Thyroid gland (tissue), 4 donors: ENCODE measurements at regions not wholly inside any gene's neighbourhood (a gene's known extent, or its start where the extent isn't known, plus 50 kb on each side); places are given as distances from the start of the nearest gene placed in this dataset.

Experiments
- DNase-seq, 2 donors: peaks; one replicate each; pipeline ENCODE4 v3.0.0-alpha.2; 2019
- H3K27ac ChIP-seq, 3 donors: fragments of 200-600 bp; sonication (generic); 1 replicate in 2 of 3; 2 replicates in 1 of 3; pipeline ENCODE4 v1.5.1; 2016 to 2019; ENCODE audit warnings: mild to moderate bottlenecking in 1 of 3, moderate library complexity in 1 of 3
- H3K27me3 ChIP-seq: fragments of 200-600 bp; sonication (generic); one replicate; pipeline ENCODE4 v1.5.1; 2019
- H3K36me3 ChIP-seq, 2 donors: fragments of 200-600 bp; sonication (generic); one replicate each; pipeline ENCODE4 v1.5.1; 2016 to 2019
- H3K4me1 ChIP-seq, 2 donors: fragments of 200-600 bp; sonication (generic); one replicate each; pipeline ENCODE4 v1.5.1; 2017 to 2019
- H3K4me3 ChIP-seq, 3 donors: fragments of 200-600 bp; sonication (generic); replicated peaks in 1 of 3; 1 replicate in 2 of 3; 2 replicates in 1 of 3; pipeline ENCODE4 v1.5.1; 2016; ENCODE audit warnings: mild to moderate bottlenecking in 1 of 3
- H3K9me3 ChIP-seq: fragments of 200-600 bp; sonication (generic); one replicate; pipeline ENCODE4 v1.5.1; 2017
- POLR2A ChIP-seq, 2 donors: fragments of 450-650 bp; IDR thresholded peaks; one replicate each; pipeline ENCODE4 v1.6.1; 2017; ENCODE audit warnings: antibody characterized with exemption in 2 of 2, mild to moderate bottlenecking in 2 of 2, moderate library complexity in 1 of 2
- WGBS, 2 donors: methylation state at CpG; one replicate each; pipeline ENCODE4 v1.1.5; 2017; 5-methylcytosine and 5-hydroxymethylcytosine counted together
- intact Hi-C: fragments of 100-400 bp; cut with DNase I; formaldehyde crosslinking; loops from one replicate; pipeline ENCODE4 v1.15.1; 2023
- TF ChIP-seq, protein P1 (sequence below), 6 experiments: fragments of 200-600 bp in 3 of 6; fragments of 450-650 bp in 3 of 6; sonication (generic) in 3 of 6; IDR thresholded peaks; one replicate each; pipeline ENCODE4 v1.5.1; 2016 to 2019; ENCODE audit warnings: antibody characterized with exemption in 6 of 6, mild to moderate bottlenecking in 2 of 6, inconsistent platforms in 1 of 6, moderate library complexity in 1 of 6

DNA sequence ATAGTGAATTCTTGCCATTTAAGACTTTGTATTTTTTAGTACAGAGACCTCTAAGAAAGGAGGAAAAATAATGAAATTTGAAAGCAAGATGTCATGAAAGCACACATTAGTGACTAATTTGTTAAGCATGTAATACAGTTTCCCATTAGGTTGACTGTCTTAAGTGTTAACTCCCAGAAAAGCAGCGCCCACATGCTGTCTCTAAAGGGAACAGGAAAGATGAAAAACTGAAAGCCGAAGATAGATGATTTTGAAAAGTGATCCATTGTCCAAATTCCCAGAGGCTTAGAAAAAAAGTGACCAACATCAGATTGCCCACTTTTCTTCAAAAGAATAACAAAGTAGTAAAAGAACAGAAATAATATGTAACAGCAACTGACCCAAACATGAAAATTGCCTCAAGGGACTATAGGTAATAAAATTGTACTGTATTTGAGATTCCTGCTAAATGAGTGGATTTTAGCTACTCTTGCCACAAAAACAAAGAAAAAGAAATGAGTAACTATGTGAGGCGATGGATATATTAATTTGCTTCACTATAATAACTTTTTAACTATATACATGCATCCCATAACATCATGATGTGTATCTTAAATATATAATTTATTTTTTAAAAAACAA, 83.2 kb upstream of the OGFRL1 start:
- no peak overlapping the region for H3K4me3 ChIP-seq
- H3K27me3 ChIP-seq = no peaks in the 10 kb centered on the region
- no peak overlapping the region for H3K27ac ChIP-seq
- TF ChIP-seq POLR2A (IDR thresholded peaks at IDR 0.05) = no peak
- TF ChIP-seq, protein P1, sequence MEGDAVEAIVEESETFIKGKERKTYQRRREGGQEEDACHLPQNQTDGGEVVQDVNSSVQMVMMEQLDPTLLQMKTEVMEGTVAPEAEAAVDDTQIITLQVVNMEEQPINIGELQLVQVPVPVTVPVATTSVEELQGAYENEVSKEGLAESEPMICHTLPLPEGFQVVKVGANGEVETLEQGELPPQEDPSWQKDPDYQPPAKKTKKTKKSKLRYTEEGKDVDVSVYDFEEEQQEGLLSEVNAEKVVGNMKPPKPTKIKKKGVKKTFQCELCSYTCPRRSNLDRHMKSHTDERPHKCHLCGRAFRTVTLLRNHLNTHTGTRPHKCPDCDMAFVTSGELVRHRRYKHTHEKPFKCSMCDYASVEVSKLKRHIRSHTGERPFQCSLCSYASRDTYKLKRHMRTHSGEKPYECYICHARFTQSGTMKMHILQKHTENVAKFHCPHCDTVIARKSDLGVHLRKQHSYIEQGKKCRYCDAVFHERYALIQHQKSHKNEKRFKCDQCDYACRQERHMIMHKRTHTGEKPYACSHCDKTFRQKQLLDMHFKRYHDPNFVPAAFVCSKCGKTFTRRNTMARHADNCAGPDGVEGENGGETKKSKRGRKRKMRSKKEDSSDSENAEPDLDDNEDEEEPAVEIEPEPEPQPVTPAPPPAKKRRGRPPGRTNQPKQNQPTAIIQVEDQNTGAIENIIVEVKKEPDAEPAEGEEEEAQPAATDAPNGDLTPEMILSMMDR (IDR thresholded peaks at IDR 0.05) = no peak
- intact Hi-C loops = no loop called here
- H3K4me1 ChIP-seq = no peaks in the 10 kb centered on the region
- DNase-seq = no peak
- 83 to 89% methylated on average over 3 of the region's 3 CpGs for WGBS, 2 donors
- no peaks in the 10 kb centered on the region for H3K9me3 ChIP-seq
- H3K36me3 ChIP-seq = no peaks in the 10 kb centered on the region

DNA sequence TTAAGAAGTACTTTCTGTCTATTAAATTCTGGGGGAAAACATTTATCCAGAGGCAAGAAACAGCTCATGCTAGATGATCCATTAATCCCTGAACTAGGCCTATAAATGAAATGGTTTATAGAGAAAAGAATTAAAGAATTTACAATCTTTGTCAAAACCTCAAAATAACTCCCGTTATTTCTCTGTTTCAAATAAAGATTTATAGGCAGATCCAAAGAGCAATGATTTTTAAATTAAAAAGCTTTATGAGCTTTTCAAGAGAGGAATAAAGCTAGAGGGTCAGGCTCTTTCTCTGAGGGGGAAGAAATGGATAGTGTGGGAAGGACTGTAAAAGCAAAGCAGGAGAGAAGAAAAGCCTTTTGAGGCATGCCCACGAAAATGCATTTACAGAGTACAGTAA, 82.5 kb upstream of the OGFRL1 start:
- 89 to 91% methylated on average over 2 of the region's 2 CpGs for WGBS, 2 donors
- Histone ChIP-seq H3K4me1 (no peaks in the 10 kb centered on the region), H3K9me3 (no peaks in the 10 kb centered on the region), H3K27me3 (no peaks in the 10 kb centered on the region), H3K4me3 (no peak overlapping the region), H3K36me3 (no peaks in the 10 kb centered on the region), H3K27ac (no peak overlapping the region)
- TF ChIP-seq, protein P1 (IDR thresholded peaks at IDR 0.05) = no peak
- no peak for TF ChIP-seq POLR2A (IDR thresholded peaks at IDR 0.05)
- no peak for DNase-seq
- intact Hi-C loops = no loop called here

DNA sequence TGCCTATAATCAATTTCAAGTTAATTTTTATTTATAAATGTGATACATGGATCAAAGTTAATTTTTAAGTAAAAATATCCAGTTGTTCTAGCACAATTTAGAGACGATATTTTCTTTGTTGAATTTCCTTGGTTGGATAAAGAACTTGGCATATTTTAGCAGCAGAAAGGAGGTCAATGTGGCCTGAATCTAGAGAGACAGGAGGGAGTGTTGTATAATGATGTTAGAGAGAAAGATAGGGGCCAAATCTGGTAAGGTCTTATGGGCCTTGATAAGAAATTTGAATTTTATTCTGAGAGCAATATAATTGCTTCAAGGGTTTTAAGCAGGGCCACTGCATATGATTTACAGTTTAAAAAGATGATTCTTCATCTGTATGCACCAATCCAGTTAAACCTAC, 79.4 kb upstream of the OGFRL1 start:
- no peak overlapping the region for H3K4me3 ChIP-seq
- 71 to 88% methylated on average over 1 of the region's 1 CpG for WGBS, 2 donors
- no peaks in the 10 kb centered on the region for H3K9me3 ChIP-seq
- no peaks in the 10 kb centered on the region for H3K27me3 ChIP-seq
- H3K36me3 ChIP-seq = no peaks in the 10 kb centered on the region
- H3K27ac ChIP-seq = no peak overlapping the region
- DNase-seq = no peak
- TF ChIP-seq POLR2A (IDR thresholded peaks at IDR 0.05) = no peak
- TF ChIP-seq, protein P1 (IDR thresholded peaks at IDR 0.05) = no peak
- intact Hi-C loops = no loop called here
- no peaks in the 10 kb centered on the region for H3K4me1 ChIP-seq

DNA sequence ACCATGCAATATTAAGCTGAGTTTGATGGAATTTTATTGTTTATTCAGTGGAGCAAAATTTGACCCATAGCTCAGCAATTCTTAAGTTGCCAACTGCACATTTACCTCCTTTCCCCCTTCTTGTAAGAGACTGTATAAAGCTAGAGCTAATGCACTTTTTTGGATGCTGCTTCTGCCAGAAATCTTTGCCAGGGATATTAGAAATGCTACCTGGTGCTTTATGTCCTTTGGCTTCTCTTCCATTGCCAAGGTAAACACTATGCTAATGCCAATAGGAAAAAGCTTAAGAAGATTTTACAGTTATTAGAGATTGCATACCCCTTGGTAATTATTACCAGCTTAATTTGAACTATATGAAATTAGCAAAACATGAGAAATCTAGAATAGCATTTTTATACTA, 79.0 kb upstream of the OGFRL1 start:
- no peak for DNase-seq
- TF ChIP-seq, protein P1 (IDR thresholded peaks at IDR 0.05) = no peak
- no peak for TF ChIP-seq POLR2A (IDR thresholded peaks at IDR 0.05)

DNA sequence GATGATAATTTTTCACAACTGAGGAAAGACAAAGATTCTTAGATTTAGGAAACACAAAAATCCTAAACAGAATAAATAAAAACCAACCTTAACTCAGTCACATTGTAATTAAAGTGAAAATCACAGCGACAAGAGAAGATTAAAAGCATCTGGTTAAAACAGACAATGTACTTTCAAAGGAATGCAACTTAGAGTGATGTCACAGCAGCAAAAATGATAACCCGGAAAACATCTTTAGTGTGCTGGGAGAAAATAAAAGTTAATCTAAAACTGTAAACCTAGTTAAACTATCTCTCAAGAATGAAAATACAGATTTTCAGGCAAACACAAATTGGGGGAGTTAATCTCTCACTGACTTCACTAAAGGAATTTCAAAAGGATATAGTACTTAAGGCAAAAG, 76.8 kb upstream of the OGFRL1 start:
- no peak for DNase-seq
- WGBS, 2 donors = 88 to 89% methylated on average over 2 of the region's 2 CpGs
- Histone ChIP-seq H3K9me3 (no peaks in the 10 kb centered on the region), H3K36me3 (no peaks in the 10 kb centered on the region), H3K27ac (no peak overlapping the region), H3K4me1 (no peaks in the 10 kb centered on the region), H3K27me3 (no peaks in the 10 kb centered on the region), H3K4me3 (no peak overlapping the region)
- intact Hi-C loops = no loop called here
- no peak for TF ChIP-seq POLR2A (IDR thresholded peaks at IDR 0.05)
- TF ChIP-seq, protein P1 (IDR thresholded peaks at IDR 0.05) = no peak

More for the DNA sequence above, 79.0 kb upstream of the OGFRL1 start:
- H3K9me3 ChIP-seq = no peaks in the 10 kb centered on the region
- H3K36me3 ChIP-seq = no peaks in the 10 kb centered on the region
- H3K4me1 ChIP-seq = no peaks in the 10 kb centered on the region
- no peak overlapping the region for H3K27ac ChIP-seq
- intact Hi-C loops = no loop called here
- no peaks in the 10 kb centered on the region for H3K27me3 ChIP-seq
- no peak overlapping the region for H3K4me3 ChIP-seq
